ENCODE measurements at regions not wholly inside any gene's neighbourhood (a gene's known extent, or its start where the extent isn't known, plus 50 kb on each side); places are given as distances from the start of the nearest gene placed in this dataset.

GRCh38 chr14:55764784-55765183 is 184.8 kb downstream of the KTN1 start:
- Histone ChIP-seq H3K9me3 (no peaks in the 10 kb centered on the region), H3K27ac (no peak overlapping the region), H3K27me3 (no peaks in the 10 kb centered on the region), H3K4me1 (no peaks in the 10 kb centered on the region), H3K36me3 (no peaks in the 10 kb centered on the region), H3K4me3 (no peak overlapping the region)
- WGBS: 74% methylated on average over 1 of the region's 1 CpG
- no peak for TF ChIP-seq POLR2A (IDR thresholded peaks at IDR 0.05)
- DNase-seq (ENCODE audit: low spot score in 2 of 2): no peak

GRCh38 chr14:55766071-55766470 is 186.1 kb downstream of the KTN1 start:
- Histone ChIP-seq H3K36me3 (no peaks in the 10 kb centered on the region), H3K4me3 (no peak overlapping the region), H3K27ac (no peak overlapping the region), H3K9me3 (no peaks in the 10 kb centered on the region), H3K4me1 (no peaks in the 10 kb centered on the region), H3K27me3 (no peaks in the 10 kb centered on the region)
- TF ChIP-seq CTCF (IDR thresholded peaks at IDR 0.05) (no peak), EP300 (IDR thresholded peaks at IDR 0.05) (no peak), POLR2AphosphoS5 (IDR thresholded peaks at IDR 0.05) (no peak), POLR2A (IDR thresholded peaks at IDR 0.05) (no peak)
- DNase-seq (ENCODE audit: low spot score in 2 of 2): no peak
- 93% methylated on average over 21 of the region's 22 CpGs for WGBS

- Histone ChIP-seq H3K9me3 (no peaks in the 10 kb centered on the region), H3K27me3 (no peaks in the 10 kb centered on the region), H3K27ac (no peak overlapping the region), H3K4me3 (no peak overlapping the region), H3K36me3 (no peaks in the 10 kb centered on the region), H3K4me1 (peaks cover 3% of the 10 kb centered on the region)
- DNase-seq (ENCODE audit: low spot score in 2 of 2): no peak
- WGBS: 85% methylated on average over 2 of the region's 2 CpGs
- TF ChIP-seq POLR2A (IDR thresholded peaks at IDR 0.05): no peak
- TF ChIP-seq POLR2AphosphoS5 (IDR thresholded peaks at IDR 0.05): no peak
- no peak for TF ChIP-seq CTCF (IDR thresholded peaks at IDR 0.05)
- no peak for TF ChIP-seq EP300 (IDR thresholded peaks at IDR 0.05)
Measured at GRCh38 chr14:55767286-55767685, 187.3 kb downstream of the KTN1 start.

GRCh38 chr14:55769877-55770276 is 189.9 kb downstream of the KTN1 start:
- WGBS: 56% methylated on average over 3 of the region's 3 CpGs
- no peak overlapping the region for H3K4me3 ChIP-seq
- no peak overlapping the region for H3K27ac ChIP-seq
- TF ChIP-seq CTCF (IDR thresholded peaks at IDR 0.05) (no peak), POLR2A (IDR thresholded peaks at IDR 0.05) (no peak), POLR2AphosphoS5 (IDR thresholded peaks at IDR 0.05) (no peak), EP300 (IDR thresholded peaks at IDR 0.05) (no peak)
- H3K4me1 ChIP-seq: peaks cover 3% of the 10 kb centered on the region
- no peak for DNase-seq (ENCODE audit: low spot score in 2 of 2)
- H3K27me3 ChIP-seq: no peaks in the 10 kb centered on the region
- H3K9me3 ChIP-seq: no peaks in the 10 kb centered on the region
- no peaks in the 10 kb centered on the region for H3K36me3 ChIP-seq

- TF ChIP-seq CTCF (IDR thresholded peaks at IDR 0.05) (no peak), EP300 (IDR thresholded peaks at IDR 0.05) (no peak), POLR2A (IDR thresholded peaks at IDR 0.05) (no peak), POLR2AphosphoS5 (IDR thresholded peaks at IDR 0.05) (no peak)
- Histone ChIP-seq H3K4me3 (no peak overlapping the region), H3K27ac (no peak overlapping the region), H3K4me1 (peaks cover 3% of the 10 kb centered on the region), H3K36me3 (no peaks in the 10 kb centered on the region), H3K9me3 (no peaks in the 10 kb centered on the region), H3K27me3 (no peaks in the 10 kb centered on the region)
- no peak for DNase-seq (ENCODE audit: low spot score in 2 of 2)
- WGBS: 92% methylated on average over 2 of the region's 2 CpGs
Measured at GRCh38 chr14:55771242-55771981, 191.4 kb downstream of the KTN1 start.

- TF ChIP-seq CTCF (IDR thresholded peaks at IDR 0.05) (no peak), POLR2AphosphoS5 (IDR thresholded peaks at IDR 0.05) (no peak), POLR2A (IDR thresholded peaks at IDR 0.05) (no peak), EP300 (IDR thresholded peaks at IDR 0.05) (no peak)
- WGBS: 72% methylated on average over 1 of the region's 1 CpG
- H3K36me3 ChIP-seq: no peaks in the 10 kb centered on the region
- peaks cover 3% of the 10 kb centered on the region for H3K4me1 ChIP-seq
- H3K4me3 ChIP-seq: no peak overlapping the region
- H3K27ac ChIP-seq: no peak overlapping the region
- H3K27me3 ChIP-seq: no peaks in the 10 kb centered on the region
- no peak for DNase-seq (ENCODE audit: low spot score in 2 of 2)
- no peaks in the 10 kb centered on the region for H3K9me3 ChIP-seq
Measured at GRCh38 chr14:55772486-55772885, 192.5 kb downstream of the KTN1 start.
